Fibroblast of lung (primary cell): ENCODE measurements at regions not wholly inside any gene's neighbourhood (a gene's known extent, or its start where the extent isn't known, plus 50 kb on each side); places are given as distances from the start of the nearest gene placed in this dataset.

ENCODE experiments used
- DNase-seq, 2 donors: peaks; one replicate each; pipeline versions ENCODE4 v3.0.0 to v3.0.0-alpha.2; 2010; ENCODE audit warnings: low read depth in 2 of 2
- H2AFZ ChIP-seq: 2 replicates; pipeline ENCODE4 v1.5.1; 2012; ENCODE audit warnings: low read length, control low read depth, inconsistent platforms
- H3K27ac ChIP-seq: 2 replicates; pipeline ENCODE4 v1.5.1; 2011; ENCODE audit warnings: low read length, control low read depth; ENCODE audit not compliant: insufficient read depth
- H3K27me3 ChIP-seq: 2 replicates; pipeline ENCODE4 v1.5.1; 2011; ENCODE audit warnings: mild to moderate bottlenecking, low read length; ENCODE audit not compliant: control insufficient read depth, insufficient read depth
- H3K36me3 ChIP-seq: 2 replicates; pipeline ENCODE4 v1.5.1; 2011; ENCODE audit warnings: low read length; ENCODE audit not compliant: control insufficient read depth, insufficient read depth
- H3K4me1 ChIP-seq: 2 replicates; pipeline ENCODE4 v1.5.1; 2011; ENCODE audit warnings: low read length; ENCODE audit not compliant: control insufficient read depth, insufficient read depth; ENCODE audit errors: extremely low read depth
- H3K4me2 ChIP-seq: 2 replicates; pipeline ENCODE4 v1.5.1; 2011; ENCODE audit warnings: low read length, control low read depth; ENCODE audit not compliant: insufficient read depth; ENCODE audit errors: extremely low read depth
- H3K4me3 ChIP-seq, 4 experiments: fragments of 200-600 bp in 1 of 4; sonication (generic) in 1 of 4; replicated peaks in 1 of 4; 2 replicates each; pipeline ENCODE4 v1.5.1; 2011 to 2016; ENCODE audit warnings: low read length in 4 of 4, low read depth in 3 of 4, mild to moderate bottlenecking in 3 of 4, control low read depth in 2 of 4, inconsistent platforms in 1 of 4, mixed read lengths in 1 of 4; ENCODE audit not compliant: insufficient read depth in 1 of 4; ENCODE audit errors: control extremely low read depth in 1 of 4
- H3K79me2 ChIP-seq: 2 replicates; pipeline ENCODE4 v1.5.1; 2012; ENCODE audit warnings: mild to moderate bottlenecking, low read length, inconsistent platforms; ENCODE audit not compliant: control insufficient read depth, insufficient read depth
- H3K9ac ChIP-seq: 2 replicates; pipeline ENCODE4 v1.5.1; 2011; ENCODE audit warnings: mild to moderate bottlenecking, low read length, control low read depth; ENCODE audit not compliant: insufficient read depth
- H3K9me3 ChIP-seq: 2 replicates; pipeline ENCODE4 v1.5.1; 2012; ENCODE audit warnings: low read depth, low read length; ENCODE audit not compliant: control insufficient read depth, insufficient read depth
- H4K20me1 ChIP-seq: 2 replicates; pipeline ENCODE4 v1.5.1; 2011; ENCODE audit warnings: low read length; ENCODE audit not compliant: control insufficient read depth, insufficient read depth; ENCODE audit errors: extremely low read depth
- CTCF ChIP-seq, 2 donors: IDR thresholded peaks in 1 of 2; conservative IDR thresholded peaks in 1 of 2; 1 replicate in 1 of 2; 2 replicates in 1 of 2; pipeline ENCODE4 v1.5.1; 2011 to 2012; ENCODE audit warnings: low read length in 2 of 2, control low read depth in 1 of 2, inconsistent platforms in 1 of 2, low read depth in 1 of 2, mild to moderate bottlenecking in 1 of 2
- EZH2 ChIP-seq: IDR thresholded peaks from 2 replicates; pipeline ENCODE4 v1.5.1; 2012; ENCODE audit warnings: low read length, control low read depth, mild to moderate bottlenecking; ENCODE audit errors: missing control alignments

GRCh38 chr10:4361581-4361980, 464.4 kb upstream of the AKR1E2 start:
- H3K9me3 ChIP-seq, result no peaks in the 10 kb centered on the region
- no peaks in the 10 kb centered on the region for H3K79me2 ChIP-seq
- no peak for TF ChIP-seq EZH2
- TF ChIP-seq CTCF (conservative IDR thresholded peaks at IDR 0.05 in 1 of 2, IDR thresholded peaks at IDR 0.05 in 1 of 2; ENCODE audit: low read depth in 1 of 2, low read length in 2 of 2), result no peak
- H3K9ac ChIP-seq, result no peak overlapping the region
- no peak overlapping the region for H2AFZ ChIP-seq
- no peaks in the 10 kb centered on the region for H3K36me3 ChIP-seq
- no peaks in the 10 kb centered on the region for H3K27me3 ChIP-seq
- no peak overlapping the region for H3K4me2 ChIP-seq
- H3K27ac ChIP-seq, result no peak overlapping the region
- no peaks in the 10 kb centered on the region for H3K4me1 ChIP-seq
- H3K4me3 ChIP-seq, result no peak overlapping the region
- H4K20me1 ChIP-seq, result no peaks in the 10 kb centered on the region
- DNase-seq, result no peak

- no peaks in the 10 kb centered on the region for H3K9me3 ChIP-seq
- no peak overlapping the region for H3K4me3 ChIP-seq
- peaks cover 1% of the 10 kb centered on the region for H3K4me1 ChIP-seq
- H3K9ac ChIP-seq, result no peak overlapping the region
- no peaks in the 10 kb centered on the region for H3K79me2 ChIP-seq
- no peaks in the 10 kb centered on the region for H3K36me3 ChIP-seq
- DNase-seq, result peak in 1 of 2 donors; percentile 65
- no peaks in the 10 kb centered on the region for H4K20me1 ChIP-seq
- TF ChIP-seq CTCF (conservative IDR thresholded peaks at IDR 0.05 in 1 of 2, IDR thresholded peaks at IDR 0.05 in 1 of 2; ENCODE audit: low read depth in 1 of 2, low read length in 2 of 2) (no peak), EZH2 (no peak)
- no peak overlapping the region for H2AFZ ChIP-seq
- H3K27me3 ChIP-seq, result no peaks in the 10 kb centered on the region
- no peak overlapping the region for H3K4me2 ChIP-seq
- H3K27ac ChIP-seq, result no peak overlapping the region
Measured at GRCh38 chr10:4359003-4359402, 467.0 kb upstream of the AKR1E2 start.

GRCh38 chr10:4357911-4358310, 468.1 kb upstream of the AKR1E2 start:
- Histone ChIP-seq H4K20me1 (no peaks in the 10 kb centered on the region), H3K9me3 (no peaks in the 10 kb centered on the region), H3K27me3 (no peaks in the 10 kb centered on the region), H3K79me2 (no peaks in the 10 kb centered on the region), H3K4me2 (no peak overlapping the region), H3K9ac (no peak overlapping the region), H3K27ac (no peak overlapping the region), H3K36me3 (no peaks in the 10 kb centered on the region), H3K4me1 (peaks cover 2% of the 10 kb centered on the region), H3K4me3 (no peak overlapping the region), H2AFZ (no peak overlapping the region)
- TF ChIP-seq EZH2 (no peak), CTCF (conservative IDR thresholded peaks at IDR 0.05 in 1 of 2, IDR thresholded peaks at IDR 0.05 in 1 of 2; ENCODE audit: low read depth in 1 of 2, low read length in 2 of 2) (no peak)
- DNase-seq, result no peak
